NCI-H1417 treated with DMSO at 0.1 percent for 48 hours (cell line): ENCODE measurements at regions not wholly inside any gene's neighbourhood (a gene's known extent, or its start where the extent isn't known, plus 50 kb on each side); places are given as distances from the start of the nearest gene placed in this dataset.
A peak's percentile ranks its signal among the peaks of the same experiment; 100 is the strongest.
"Not testable (repeated sequence)": the region's sequence is repeated elsewhere in the genome, so short reads cannot be mapped to it uniquely, and the experiment has no call there.

Experiments used
- DNase-seq: peaks from one replicate; lab custom pipeline; 2025; lab: John Stamatoyannopoulos, UW

DNA sequence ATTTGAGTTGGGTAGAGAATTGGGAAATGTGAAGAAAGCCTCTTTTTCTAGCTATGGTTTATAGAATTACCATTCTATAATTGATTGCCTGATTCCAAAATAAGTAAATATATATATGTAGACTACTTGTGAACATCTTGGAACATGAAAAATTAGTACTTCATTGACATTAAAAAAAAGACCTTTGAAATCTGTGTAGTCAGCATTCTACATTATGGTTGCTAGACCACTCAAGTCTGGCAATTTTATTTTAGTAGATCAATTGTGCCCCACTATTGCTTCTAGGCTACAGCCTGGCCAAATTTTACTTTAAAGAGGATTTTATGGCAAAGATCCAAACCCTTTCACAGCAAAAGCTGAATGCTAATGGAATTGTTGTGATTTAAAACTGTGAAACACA, 279.8 kb downstream of the IKZF2 start:
- no peak for DNase-seq

- no peak for DNase-seq
These were observed 287.2 kb downstream of the IKZF2 start for GRCh38 chr2:212864186-212864585.

DNA sequence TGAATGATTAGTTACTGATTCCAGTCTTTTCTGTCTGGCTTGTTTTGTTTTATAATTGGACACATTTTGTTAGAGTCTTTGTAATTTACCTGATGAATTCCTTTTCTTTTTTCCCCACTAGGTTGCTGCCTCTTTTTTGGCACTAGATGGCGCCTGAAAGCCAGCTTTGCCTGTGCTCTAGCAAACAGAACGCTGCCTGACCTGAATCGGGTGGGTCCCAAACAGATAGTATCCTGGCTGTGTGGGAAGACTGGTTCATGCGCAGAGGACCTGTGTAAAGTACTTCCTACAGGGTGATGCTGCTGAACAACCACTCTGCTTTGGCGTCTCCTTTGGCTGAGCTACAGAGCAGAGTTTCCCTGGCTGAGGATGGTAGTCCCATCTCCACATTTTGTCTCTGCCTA, 288.2 kb downstream of the IKZF2 start:
- DNase-seq: no peak

GRCh38 chr2:212858496-212858895, 292.9 kb downstream of the IKZF2 start:
- no peak for DNase-seq

GRCh38 chr2:212854771-212855170, 296.6 kb downstream of the IKZF2 start:
- no peak for DNase-seq

- no peak for DNase-seq
These were observed 297.3 kb downstream of the IKZF2 start for GRCh38 chr2:212854116-212854515.

DNA sequence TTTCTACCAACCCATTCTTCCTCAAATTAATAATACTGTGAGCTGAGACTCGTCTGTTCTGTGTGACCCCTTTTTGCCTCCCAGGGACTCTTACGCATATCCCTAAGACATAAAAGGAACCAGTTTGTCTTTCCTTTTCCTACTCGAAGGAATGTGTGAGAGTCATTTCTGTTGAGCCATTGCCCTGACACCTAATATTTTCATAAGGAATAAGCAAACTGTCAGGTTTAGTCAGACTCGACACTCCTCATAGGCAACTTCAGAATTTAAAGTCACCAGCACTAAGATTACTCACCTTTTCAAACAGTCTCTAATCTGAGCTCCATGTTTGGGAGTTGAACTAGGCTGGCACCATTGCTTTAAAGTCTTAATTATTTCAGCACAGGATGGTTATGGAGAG, 305.5 kb downstream of the IKZF2 start:
- no peak for DNase-seq

DNA sequence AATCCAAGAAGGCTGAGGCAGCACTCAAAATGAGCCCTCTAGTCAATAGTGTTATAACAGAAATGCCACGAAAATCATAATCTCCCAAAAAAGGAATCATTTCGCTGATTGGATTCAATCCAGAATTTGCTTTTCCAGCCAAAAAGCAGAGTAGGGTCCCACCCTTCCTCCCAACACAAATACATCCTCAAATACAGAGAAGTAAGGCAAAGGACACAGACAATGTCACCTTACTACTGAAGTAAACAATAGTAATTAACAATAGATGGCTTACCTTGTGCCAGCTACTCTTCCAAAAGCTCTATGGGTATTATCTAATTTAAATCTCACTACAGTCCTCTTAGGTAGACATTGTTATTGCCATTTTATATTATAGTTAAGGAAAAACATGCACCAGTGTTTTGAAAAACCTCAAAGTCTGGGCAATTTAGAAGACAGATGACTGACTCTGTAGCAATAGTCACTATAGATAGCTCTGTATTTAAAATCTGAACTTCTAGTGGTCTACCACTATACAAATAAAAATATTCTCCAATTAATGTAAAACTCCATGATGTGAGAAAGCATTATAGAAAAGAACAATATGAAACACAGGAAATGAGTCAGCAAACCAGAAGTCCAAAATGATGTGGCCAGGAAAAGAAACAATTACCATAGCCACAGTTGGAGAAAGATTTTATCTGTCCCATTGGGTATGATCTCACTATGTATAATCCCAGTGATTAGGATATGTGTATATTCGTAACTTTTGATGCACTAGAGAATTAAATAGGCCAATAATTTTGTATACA, 305.0 kb upstream of the ERBB4 start:
- DNase-seq: no peak

DNA sequence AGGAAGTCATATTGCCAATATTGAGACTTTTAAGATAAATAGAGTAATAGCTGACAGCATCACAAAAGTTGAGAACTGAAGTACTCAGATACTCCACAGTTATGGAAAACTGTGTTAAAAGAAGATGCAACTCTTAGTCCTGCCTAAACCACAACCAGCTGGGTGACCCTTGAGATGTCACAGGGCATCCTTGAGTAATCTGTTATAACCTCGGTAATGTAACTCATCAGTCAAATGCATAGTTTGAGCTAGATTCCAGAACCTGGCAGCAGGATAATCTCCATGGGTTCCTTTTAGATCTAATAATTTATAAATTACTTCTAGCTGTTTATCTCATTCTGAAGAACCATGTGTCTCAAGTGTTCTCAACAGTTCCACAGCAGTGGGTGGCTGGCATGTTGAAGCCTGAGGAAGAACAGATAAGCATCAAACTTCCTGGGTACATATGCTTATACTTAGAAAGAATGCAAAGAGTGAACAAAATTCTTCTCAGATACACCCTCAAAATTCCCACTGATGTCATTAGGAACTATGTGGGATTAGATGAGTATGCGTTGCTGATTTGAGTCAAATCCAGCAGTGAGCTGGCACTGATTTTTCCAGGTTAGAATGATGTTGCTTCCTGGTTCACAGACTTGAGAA, 304.1 kb upstream of the ERBB4 start:
- no peak for DNase-seq

- no peak for DNase-seq
These were observed 302.9 kb upstream of the ERBB4 start for GRCh38 chr2:212841460-212841859.

- no peak for DNase-seq
These were observed 293.9 kb upstream of the ERBB4 start for GRCh38 chr2:212832211-212833195.

- DNase-seq: no peak
These were observed 293.1 kb upstream of the ERBB4 start for GRCh38 chr2:212831671-212832199.

DNA sequence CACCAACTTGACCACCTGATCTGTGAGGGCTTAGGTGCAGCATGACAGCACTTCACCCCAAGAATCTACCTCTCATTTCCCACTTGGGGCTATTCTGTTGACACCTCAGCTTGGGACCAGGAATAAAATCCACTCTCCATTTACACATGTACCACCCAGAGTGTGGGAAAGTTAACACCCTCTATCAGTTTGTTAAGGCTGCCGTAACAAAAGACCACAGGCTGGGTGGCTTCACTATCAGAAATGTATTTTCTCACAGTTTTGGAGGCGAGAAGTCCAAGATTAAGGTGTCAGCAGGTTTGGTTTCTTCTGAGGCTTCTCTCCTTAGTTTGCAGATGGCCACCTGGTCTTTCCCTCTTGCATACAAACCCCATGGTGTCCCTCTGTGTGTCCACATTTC, 277.7 kb upstream of the ERBB4 start:
- DNase-seq: no peak

DNA sequence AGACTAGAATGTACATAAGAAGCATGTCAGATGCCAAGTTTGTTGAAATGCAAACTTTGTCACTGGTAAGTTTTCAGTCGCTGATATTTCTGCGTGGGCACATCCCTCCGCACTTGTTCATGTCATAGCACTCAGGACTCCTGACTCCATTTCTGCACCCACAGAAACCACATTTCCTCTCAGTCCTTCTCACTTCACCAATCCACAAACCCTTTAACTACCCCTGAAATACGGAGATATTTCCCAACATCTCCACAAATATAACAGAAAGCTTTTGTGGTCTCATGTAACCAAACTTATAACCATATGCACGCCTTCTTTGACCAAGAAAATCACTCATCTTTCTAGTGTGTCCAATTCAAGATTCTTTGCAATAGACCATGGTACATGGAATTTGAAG, 276.9 kb upstream of the ERBB4 start:
- no peak for DNase-seq

GRCh38 chr2:212814941-212815340, 276.3 kb upstream of the ERBB4 start:
- DNase-seq: peak; percentile 45

DNA sequence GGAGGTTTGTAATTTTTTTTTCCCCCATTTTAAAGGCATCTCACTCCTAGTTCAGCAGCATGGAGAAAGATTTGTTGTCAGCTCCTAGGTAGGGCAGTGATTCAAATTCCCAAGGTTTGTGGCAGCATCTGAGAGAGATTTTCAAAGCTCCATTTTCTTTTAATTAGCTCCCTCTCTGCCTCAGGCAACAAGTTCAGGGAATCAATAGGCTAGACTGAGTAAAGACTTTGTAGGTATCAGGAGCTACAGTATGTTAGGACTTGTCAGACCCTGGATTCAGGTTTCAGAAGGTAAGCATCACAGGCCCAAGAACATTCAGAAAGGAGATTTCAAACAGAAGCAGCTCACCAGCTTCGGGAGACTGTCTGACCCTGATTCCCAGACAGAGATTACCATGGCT, 273.3 kb upstream of the ERBB4 start:
- no peak for DNase-seq

- no peak for DNase-seq
These were observed 272.6 kb upstream of the ERBB4 start for GRCh38 chr2:212811036-212811805.

- DNase-seq: no peak
These were observed 259.0 kb upstream of the ERBB4 start for GRCh38 chr2:212797484-212798205.

DNA sequence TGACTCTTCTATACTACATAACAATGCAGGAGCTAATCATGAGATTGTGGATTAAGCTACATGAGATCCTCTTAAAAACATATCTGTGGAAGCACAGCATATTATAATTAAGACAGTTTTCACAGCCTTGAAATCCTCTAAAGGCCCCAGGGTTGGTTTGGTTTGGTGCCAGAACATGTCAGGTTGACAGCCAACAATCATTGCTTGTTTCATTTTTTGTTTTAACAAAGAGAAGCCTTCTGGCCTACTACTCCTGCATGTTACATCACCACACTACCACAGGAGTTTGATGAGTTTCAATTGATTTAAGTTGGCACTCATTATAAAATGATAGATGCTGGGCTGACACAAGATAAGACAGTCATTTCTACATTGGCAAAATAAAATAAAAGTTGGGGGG, 255.9 kb upstream of the ERBB4 start:
- DNase-seq: no peak

DNA sequence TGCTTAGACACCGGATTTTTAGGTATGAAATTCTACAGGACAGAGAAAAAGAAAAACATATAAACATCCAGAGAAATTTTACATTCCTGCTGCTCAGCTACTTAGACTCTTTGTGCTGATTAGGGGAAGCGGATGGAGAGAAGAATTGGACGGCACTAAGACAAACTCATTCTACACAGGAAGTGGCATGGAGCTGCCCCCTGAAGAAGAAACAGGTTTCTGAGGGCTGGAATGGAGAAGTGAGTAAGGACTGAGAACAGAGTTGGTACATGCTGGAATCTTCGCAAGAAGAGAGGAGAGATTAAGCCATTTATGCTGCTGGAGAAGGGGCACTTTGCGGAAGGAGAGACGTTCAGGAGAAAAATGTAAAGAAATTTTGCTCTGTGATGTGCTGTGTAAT, 253.0 kb upstream of the ERBB4 start:
- no peak for DNase-seq

GRCh38 chr2:212786088-212786487, 247.5 kb upstream of the ERBB4 start:
- DNase-seq: not testable (repeated sequence)
